Common myeloid progenitor, CD34-positive (primary cell): ENCODE measurements at regions not wholly inside any gene's neighbourhood (a gene's known extent, or its start where the extent isn't known, plus 50 kb on each side); places are given as distances from the start of the nearest gene placed in this dataset.

Source experiments
- CTCF ChIA-PET: fragments of 350-600 bp; sonication (Branson Sonifier 250); formaldehyde crosslinking; loops from one replicate; lab custom pipeline; 2021; ENCODE audit warnings: antibody characterized with exemption; lab: Charles Lee
- POLR2A ChIA-PET: fragments of 350-600 bp; sonication (Branson Sonifier 250); formaldehyde crosslinking; loops from one replicate; lab custom pipeline; 2021; ENCODE audit warnings: antibody characterized with exemption; lab: Charles Lee
- DNase-seq, 3 donors: peaks; one replicate each; pipeline versions ENCODE4 v3.0.0 to v3.0.0-alpha.2; 2013
- H3K27ac ChIP-seq, 2 experiments: 1 replicate in 1 of 2; 2 replicates in 1 of 2; pipeline ENCODE4 v1.7.0; 2013; ENCODE audit warnings: inconsistent platforms in 2 of 2, low read length in 2 of 2, mild to moderate bottlenecking in 2 of 2, low read depth in 1 of 2, moderate library complexity in 1 of 2; ENCODE audit not compliant: severe bottlenecking in 2 of 2, insufficient read depth in 1 of 2, poor library complexity in 1 of 2
- H3K27me3 ChIP-seq, 5 experiments: replicated peaks in 2 of 5; 1 replicate in 3 of 5; 2 replicates in 2 of 5; pipeline versions ENCODE4 v1.6.1 to v1.7.0; 2013; ENCODE audit warnings: low read length in 4 of 5, mild to moderate bottlenecking in 2 of 5, moderate library complexity in 2 of 5, inconsistent platforms in 1 of 5; ENCODE audit not compliant: insufficient read depth in 5 of 5, control insufficient read depth in 4 of 5
- H3K36me3 ChIP-seq, 4 experiments: 1 replicate in 2 of 4; 2 replicates in 2 of 4; pipeline versions ENCODE4 v1.6.1 to v1.7.0; 2013; ENCODE audit warnings: low read length in 3 of 4, control low read depth in 1 of 4, mild to moderate bottlenecking in 1 of 4; ENCODE audit not compliant: control insufficient read depth in 4 of 4, insufficient read depth in 4 of 4
- H3K4me1 ChIP-seq, 4 experiments: 1 replicate in 3 of 4; 2 replicates in 1 of 4; pipeline versions ENCODE4 v1.6.1 to v1.7.1; 2013; ENCODE audit warnings: low read length in 3 of 4, mild to moderate bottlenecking in 3 of 4, control low read depth in 1 of 4, inconsistent platforms in 1 of 4, moderate library complexity in 1 of 4; ENCODE audit not compliant: control insufficient read depth in 4 of 4, insufficient read depth in 4 of 4; ENCODE audit errors: control extremely low read depth in 1 of 4
- H3K4me3 ChIP-seq, 7 experiments: 1 replicate in 4 of 7; 2 replicates in 3 of 7; pipeline versions ENCODE4 v1.5.1 to v1.7.0; 2013; ENCODE audit warnings: mild to moderate bottlenecking in 7 of 7, low read length in 6 of 7, moderate library complexity in 6 of 7, inconsistent platforms in 2 of 7, low read depth in 2 of 7, control low read depth in 1 of 7; ENCODE audit not compliant: insufficient read depth in 4 of 7, control insufficient read depth in 1 of 7; ENCODE audit errors: extremely low read depth in 1 of 7
- H3K9me3 ChIP-seq, 5 experiments: 1 replicate in 4 of 5; 2 replicates in 1 of 5; pipeline versions ENCODE4 v1.6.1 to v1.7.1; 2013; ENCODE audit warnings: low read length in 4 of 5, mild to moderate bottlenecking in 2 of 5, inconsistent platforms in 1 of 5, low read depth in 1 of 5, moderate library complexity in 1 of 5; ENCODE audit not compliant: control insufficient read depth in 4 of 5, insufficient read depth in 2 of 5; ENCODE audit errors: control extremely low read depth in 1 of 5
- WGBS: methylation state at CpG from one replicate; pipeline ENCODE4 v1.1.5; 2013; ENCODE audit not compliant: insufficient coverage; 5-methylcytosine and 5-hydroxymethylcytosine counted together

GRCh38 chr1:209248649-209249279, 334.8 kb upstream of the CAMK1G start:
- Histone ChIP-seq H3K27me3 (no peaks in the 10 kb centered on the region), H3K27ac (no peak overlapping the region), H3K4me3 (peak overlapping the region in 1 of 7 experiments; percentile 32), H3K9me3 (no peaks in the 10 kb centered on the region), H3K4me1 (peaks cover 0 to 8% (median 4%) of the 10 kb centered on the region in 4 experiments), H3K36me3 (no peaks in the 10 kb centered on the region)
- CTCF ChIA-PET: interaction anchor here (0.7 to 3.6 kb wide), 19 partner anchors 9 to 315 kb away, joined by 3 to 19 read pairs (median 4); no protein-coding TSS in a partner anchor
- POLR2A ChIA-PET: no interaction called here
- WGBS: 40% methylated on average over 3 of the region's 6 CpGs
- DNase-seq: peak; percentile 54 to 77 (median 72)

DNA sequence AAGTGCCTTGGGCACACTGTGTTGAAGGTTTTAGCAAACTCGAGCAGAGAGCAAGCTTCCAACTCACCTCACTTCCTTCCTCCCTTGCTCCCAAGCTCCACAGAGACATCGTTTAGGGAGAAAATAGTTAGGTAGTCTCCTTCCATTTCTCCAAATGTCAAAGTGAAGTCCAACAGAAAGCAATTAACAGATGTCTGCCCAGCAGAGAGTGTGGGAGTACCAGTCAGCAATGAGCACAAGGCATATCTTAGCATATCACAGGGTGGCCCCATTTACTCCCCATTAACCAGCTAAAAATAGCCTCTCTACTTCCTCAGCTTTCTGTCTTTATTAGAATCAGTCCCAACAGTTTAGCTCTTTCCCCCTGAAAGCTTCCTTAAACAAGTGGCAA, 334.2 kb upstream of the CAMK1G start:
- WGBS: 0% methylated on average over 1 of the region's 2 CpGs
- Histone ChIP-seq H3K27ac (no peak overlapping the region), H3K9me3 (no peaks in the 10 kb centered on the region), H3K36me3 (no peaks in the 10 kb centered on the region), H3K4me1 (peaks cover 0 to 8% (median 4%) of the 10 kb centered on the region in 4 experiments), H3K27me3 (no peaks in the 10 kb centered on the region), H3K4me3 (peak overlapping the region in 1 of 7 experiments; percentile 32)
- DNase-seq: peak in 1 of 3 donors; percentile 2
- CTCF ChIA-PET: interaction anchor here (0.7 to 3.6 kb wide), 19 partner anchors 8 to 317 kb away, joined by 3 to 19 read pairs (median 4); no protein-coding TSS in a partner anchor
- POLR2A ChIA-PET: no interaction called here

GRCh38 chr1:209249785-209250440, 333.6 kb upstream of the CAMK1G start:
- 43% methylated on average over 2 of the region's 8 CpGs for WGBS
- CTCF ChIA-PET: interaction anchor here (0.9 to 3.6 kb wide), 15 partner anchors 8 to 317 kb away, joined by 3 to 19 read pairs (median 4); no protein-coding TSS in a partner anchor
- Histone ChIP-seq H3K4me3 (no peak overlapping the region), H3K27me3 (no peaks in the 10 kb centered on the region), H3K9me3 (no peaks in the 10 kb centered on the region), H3K4me1 (peaks cover 0 to 8% (median 4%) of the 10 kb centered on the region in 4 experiments), H3K27ac (no peak overlapping the region), H3K36me3 (no peaks in the 10 kb centered on the region)
- POLR2A ChIA-PET: no interaction called here
- DNase-seq: peak in 1 of 3 donors; percentile 3

- CTCF ChIA-PET: interaction anchor here (1.5 kb wide), 1 partner anchor 315 kb away, joined by 3 read pairs; no protein-coding TSS in a partner anchor
- Histone ChIP-seq H3K4me3 (no peak overlapping the region), H3K27ac (no peak overlapping the region), H3K36me3 (no peaks in the 10 kb centered on the region), H3K9me3 (no peaks in the 10 kb centered on the region), H3K4me1 (peaks cover 0 to 8% (median 4%) of the 10 kb centered on the region in 4 experiments), H3K27me3 (no peaks in the 10 kb centered on the region)
- WGBS: 95% methylated on average over 2 of the region's 4 CpGs
- POLR2A ChIA-PET: no interaction called here
- DNase-seq: no peak
These were observed 332.5 kb upstream of the CAMK1G start for GRCh38 chr1:209250861-209251636.

DNA sequence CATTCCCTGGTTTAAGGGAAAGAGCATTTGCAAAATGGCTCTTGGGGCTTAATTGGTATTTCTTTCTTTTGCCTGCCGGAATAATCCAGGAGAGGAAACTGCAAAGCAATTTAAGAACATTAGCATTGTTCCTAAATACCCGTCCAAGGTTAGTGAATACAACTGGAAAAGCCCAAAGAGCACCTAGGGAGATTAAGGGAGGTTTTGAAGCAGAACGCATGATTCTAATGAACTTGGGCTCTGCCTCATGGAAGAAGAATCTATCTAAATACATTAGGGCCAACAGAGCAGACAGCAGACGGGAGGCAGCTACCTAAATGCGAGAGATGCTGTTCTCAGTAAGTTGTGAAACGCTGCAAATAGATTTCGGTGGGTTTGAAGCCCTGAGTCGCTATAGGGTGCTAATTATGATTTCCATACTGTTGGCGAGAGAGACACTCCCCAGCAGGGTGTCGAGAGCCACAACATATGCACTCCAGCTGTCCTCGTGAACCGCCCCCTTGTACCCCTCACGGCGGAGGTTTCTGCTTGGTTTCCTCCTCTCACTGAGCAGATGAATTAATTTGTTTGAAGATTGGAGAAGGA, 326.7 kb upstream of the CAMK1G start:
- CTCF ChIA-PET: interaction anchor here (1.4 kb wide), 1 partner anchor 7 kb away, joined by 3 read pairs; no protein-coding TSS in a partner anchor
- no peak overlapping the region for H3K4me3 ChIP-seq
- no peaks in the 10 kb centered on the region for H3K27me3 ChIP-seq
- POLR2A ChIA-PET: no interaction called here
- WGBS: 93% methylated on average over 8 of the region's 14 CpGs
- DNase-seq: no peak
- H3K4me1 ChIP-seq: no peaks in the 10 kb centered on the region
- H3K27ac ChIP-seq: no peak overlapping the region
- no peaks in the 10 kb centered on the region for H3K36me3 ChIP-seq
- H3K9me3 ChIP-seq: peaks cover 0 to 21% (median 3%) of the 10 kb centered on the region in 5 experiments

GRCh38 chr1:209257454-209257853, 326.1 kb upstream of the CAMK1G start:
- no peak overlapping the region for H3K4me3 ChIP-seq
- H3K27me3 ChIP-seq: no peaks in the 10 kb centered on the region
- no peaks in the 10 kb centered on the region for H3K36me3 ChIP-seq
- DNase-seq: no peak
- H3K4me1 ChIP-seq: no peaks in the 10 kb centered on the region
- CTCF ChIA-PET: interaction anchor here (1.4 kb wide), 1 partner anchor 8 kb away, joined by 3 read pairs; no protein-coding TSS in a partner anchor
- H3K27ac ChIP-seq: no peak overlapping the region
- H3K9me3 ChIP-seq: peaks cover 0 to 21% (median 3%) of the 10 kb centered on the region in 5 experiments
- POLR2A ChIA-PET: no interaction called here
- no CpG with 5 or more reads among the region's 1 CpG for WGBS
